Progenitor cell of endocrine pancreas (in vitro differentiated cells): ENCODE measurements at regions not wholly inside any gene's neighbourhood (a gene's known extent, or its start where the extent isn't known, plus 50 kb on each side); places are given as distances from the start of the nearest gene placed in this dataset.
"Not testable (repeated sequence)": the region's sequence is repeated elsewhere in the genome, so short reads cannot be mapped to it uniquely, and the experiment has no call there.

Experiments
- DNase-seq: peaks from one replicate; pipeline ENCODE4 v3.0.0; 2021; ENCODE audit warnings: low spot score; ENCODE audit not compliant: unreplicated experiment
- H3K27ac Mint-ChIP-seq: 2 replicates; pipeline ENCODE4 v1.8.0; 2021; ENCODE audit warnings: mild to moderate bottlenecking, moderate library complexity, mixed read lengths
- H3K27me3 Mint-ChIP-seq: 2 replicates; pipeline ENCODE4 v1.8.0; 2021; ENCODE audit warnings: mixed read lengths
- H3K36me3 Mint-ChIP-seq: 2 replicates; pipeline ENCODE4 v1.8.0; 2022; ENCODE audit warnings: mixed read lengths; ENCODE audit not compliant: insufficient read depth
- H3K4me1 Mint-ChIP-seq: 2 replicates; pipeline ENCODE4 v1.8.0; 2021; ENCODE audit warnings: low read depth, mixed read lengths
- H3K4me3 Mint-ChIP-seq: 2 replicates; pipeline ENCODE4 v1.8.0; 2021; ENCODE audit warnings: low read depth, mild to moderate bottlenecking, moderate library complexity, mixed read lengths
- H3K9me3 Mint-ChIP-seq: 2 replicates; pipeline ENCODE4 v1.8.0; 2021; ENCODE audit warnings: low read depth, mixed read lengths
- CTCF ChIP-seq: fragments of 200-600 bp; sonication (generic); IDR thresholded peaks from one replicate; pipeline ENCODE4 v1.5.0; 2021; ENCODE audit warnings: antibody characterized with exemption, mild to moderate bottlenecking; ENCODE audit not compliant: unreplicated experiment

- Mint-ChIP-seq H3K9me3 (peaks cover 5% of the 10 kb centered on the region), H3K27ac (no peak overlapping the region), H3K4me3 (no peak overlapping the region), H3K4me1 (no peaks in the 10 kb centered on the region), H3K36me3 (no peaks in the 10 kb centered on the region), H3K27me3 (no peaks in the 10 kb centered on the region)
- no peak for DNase-seq
- no peak for TF ChIP-seq CTCF
Observed at GRCh38 chr3:31114929-31115283, 220.4 kb upstream of the GADL1 start.

- not testable (repeated sequence) for H3K4me1 Mint-ChIP-seq, H3K9me3 Mint-ChIP-seq, H3K4me3 Mint-ChIP-seq, H3K36me3 Mint-ChIP-seq, H3K27ac Mint-ChIP-seq, DNase-seq, H3K27me3 Mint-ChIP-seq
Observed at GRCh38 chr3:31115531-31115930, 221.1 kb upstream of the GADL1 start.

- H3K4me3 Mint-ChIP-seq = no peak overlapping the region
- H3K4me1 Mint-ChIP-seq = no peaks in the 10 kb centered on the region
- H3K27me3 Mint-ChIP-seq = no peaks in the 10 kb centered on the region
- no peaks in the 10 kb centered on the region for H3K36me3 Mint-ChIP-seq
- H3K9me3 Mint-ChIP-seq = peaks cover 5% of the 10 kb centered on the region
- no peak for TF ChIP-seq CTCF
- H3K27ac Mint-ChIP-seq = no peak overlapping the region
- no peak for DNase-seq
Observed at GRCh38 chr3:31116651-31117050, 222.2 kb upstream of the GADL1 start.

DNA sequence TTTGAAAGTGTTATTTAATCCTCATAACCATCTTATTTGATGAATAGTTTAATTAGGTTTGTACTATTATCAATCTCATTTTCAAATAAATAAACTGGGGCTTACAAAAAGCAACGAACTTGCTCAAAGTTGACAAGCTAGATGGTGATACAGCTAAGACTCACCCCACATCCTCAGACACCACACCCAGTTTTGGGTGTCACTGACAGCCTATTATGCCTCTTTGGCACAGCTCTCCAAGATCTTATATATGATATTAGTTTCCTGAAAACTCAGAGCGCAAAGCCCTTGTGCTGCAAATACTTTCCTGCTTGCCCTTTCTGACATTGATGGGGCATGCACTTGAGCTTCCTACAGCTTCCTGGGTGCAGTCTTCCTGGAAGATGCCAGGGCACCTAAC lies 223.4 kb upstream of the GADL1 start:
- TF ChIP-seq CTCF = no peak
- no peak overlapping the region for H3K27ac Mint-ChIP-seq
- H3K36me3 Mint-ChIP-seq = no peaks in the 10 kb centered on the region
- H3K9me3 Mint-ChIP-seq = peaks cover 5% of the 10 kb centered on the region
- no peaks in the 10 kb centered on the region for H3K27me3 Mint-ChIP-seq
- DNase-seq = no peak
- H3K4me1 Mint-ChIP-seq = no peaks in the 10 kb centered on the region
- H3K4me3 Mint-ChIP-seq = no peak overlapping the region

- Mint-ChIP-seq H3K4me1 (peaks cover 3% of the 10 kb centered on the region), H3K36me3 (peaks cover 1% of the 10 kb centered on the region), H3K9me3 (peaks cover 10% of the 10 kb centered on the region), H3K4me3 (no peak overlapping the region), H3K27me3 (no peaks in the 10 kb centered on the region), H3K27ac (no peak overlapping the region)
- DNase-seq = no peak
- TF ChIP-seq CTCF = no peak
Observed at GRCh38 chr3:31124373-31124772, 229.9 kb upstream of the GADL1 start.

GRCh38 chr3:31125413-31126020 lies 231.1 kb upstream of the GADL1 start:
- H3K4me1 Mint-ChIP-seq = peaks cover 3% of the 10 kb centered on the region
- H3K9me3 Mint-ChIP-seq = peaks cover 10% of the 10 kb centered on the region
- H3K27me3 Mint-ChIP-seq = no peaks in the 10 kb centered on the region
- H3K4me3 Mint-ChIP-seq = no peak overlapping the region
- TF ChIP-seq CTCF = no peak
- no peak for DNase-seq
- H3K36me3 Mint-ChIP-seq = peaks cover 1% of the 10 kb centered on the region
- no peak overlapping the region for H3K27ac Mint-ChIP-seq
